Gastrocnemius medialis (tissue), 4 donors: ENCODE measurements at regions not wholly inside any gene's neighbourhood (a gene's known extent, or its start where the extent isn't known, plus 50 kb on each side); places are given as distances from the start of the nearest gene placed in this dataset.

ENCODE experiments used
- ATAC-seq, 2 donors: fragments of 150-250 bp; one replicate each; pipeline ENCODE4 v1.9.1; 2016
- DNase-seq, 2 donors: peaks; one replicate each; pipeline ENCODE4 v3.0.0-alpha.2; 2019
- H3K27ac ChIP-seq, 4 donors: fragments of 200-600 bp; sonication (generic); 1 replicate in 1 of 4; 2 replicates in 3 of 4; pipeline ENCODE4 v1.5.1; 2016 to 2018; ENCODE audit warnings: mild to moderate bottlenecking in 2 of 4, moderate library complexity in 1 of 4
- H3K27me3 ChIP-seq, 3 donors: fragments of 200-600 bp; sonication (generic) in 2 of 3; 1 replicate in 1 of 3; 2 replicates in 2 of 3; pipeline versions ENCODE4 v1.5.1 to v1.6.0; 2016 to 2019; ENCODE audit warnings: mild to moderate bottlenecking in 1 of 3, moderate library complexity in 1 of 3
- H3K36me3 ChIP-seq, 2 donors: fragments of 200-600 bp; sonication (generic) in 1 of 2; one replicate each; pipeline ENCODE4 v1.5.1; 2017 to 2018
- H3K4me1 ChIP-seq, 2 donors: fragments of 200-600 bp; sonication (generic) in 1 of 2; one replicate each; pipeline ENCODE4 v1.5.1; 2016 to 2017; ENCODE audit warnings: mild to moderate bottlenecking in 2 of 2
- H3K4me3 ChIP-seq, 4 donors: fragments of 200-600 bp; sonication (generic) in 3 of 4; 1 replicate in 1 of 4; 2 replicates in 3 of 4; pipeline ENCODE4 v1.5.1; 2016 to 2019; ENCODE audit warnings: mild to moderate bottlenecking in 2 of 4
- H3K9me3 ChIP-seq, 3 donors: fragments of 200-600 bp; sonication (generic) in 2 of 3; 1 replicate in 1 of 3; 2 replicates in 2 of 3; pipeline ENCODE4 v1.5.1; 2016 to 2019
- CTCF ChIP-seq, 5 experiments: fragments of 450-650 bp in 3 of 5; fragments of 200-600 bp in 2 of 5; sonication (generic) in 2 of 5; IDR thresholded peaks in 4 of 5; conservative IDR thresholded peaks in 1 of 5; 1 replicate in 4 of 5; 2 replicates in 1 of 5; pipeline ENCODE4 v1.5.1; 2016 to 2019; ENCODE audit warnings: antibody characterized with exemption in 5 of 5, mild to moderate bottlenecking in 3 of 5, moderate library complexity in 3 of 5
- POLR2A ChIP-seq, 2 donors: fragments of 450-650 bp; IDR thresholded peaks; one replicate each; pipeline ENCODE4 v1.6.1; 2017; ENCODE audit warnings: antibody characterized with exemption in 2 of 2, mild to moderate bottlenecking in 2 of 2, moderate library complexity in 2 of 2
- in situ Hi-C, 4 donors: fragments of 200-750 bp; cut with MboI; loops; one replicate each; pipeline versions ENCODE4 v1.15.0 to v1.8.0; 2017; ENCODE audit warnings: low sequenced_read_pairs in 4 of 4
- intact Hi-C: fragments of 100-400 bp; cut with DNase I; formaldehyde crosslinking; loops from one replicate; pipeline ENCODE4 v1.15.1; 2023; ENCODE audit warnings: low total_unique reads

GRCh38 chr4:152024881-152025280 is 264.1 kb upstream of the GATB start:
- Histone ChIP-seq H3K27me3 (no peaks in the 10 kb centered on the region), H3K4me3 (no peak overlapping the region), H3K27ac (no peak overlapping the region), H3K36me3 (no peaks in the 10 kb centered on the region), H3K9me3 (no peaks in the 10 kb centered on the region), H3K4me1 (no peaks in the 10 kb centered on the region)
- in situ Hi-C loops: no loop called here
- intact Hi-C loops: no loop called here
- DNase-seq: no peak
- no peak for TF ChIP-seq POLR2A (IDR thresholded peaks at IDR 0.05)
- no peak for TF ChIP-seq CTCF (IDR thresholded peaks at IDR 0.05 in 4 of 5, conservative IDR thresholded peaks at IDR 0.05 in 1 of 5)
- no peak for ATAC-seq

- Histone ChIP-seq H3K36me3 (no peaks in the 10 kb centered on the region), H3K27ac (no peak overlapping the region), H3K27me3 (no peaks in the 10 kb centered on the region), H3K4me1 (no peaks in the 10 kb centered on the region), H3K4me3 (no peak overlapping the region), H3K9me3 (no peaks in the 10 kb centered on the region)
- TF ChIP-seq CTCF (IDR thresholded peaks at IDR 0.05 in 4 of 5, conservative IDR thresholded peaks at IDR 0.05 in 1 of 5) (no peak), POLR2A (IDR thresholded peaks at IDR 0.05) (no peak)
- intact Hi-C loops: no loop called here
- no peak for ATAC-seq
- no peak for DNase-seq
- in situ Hi-C loops: no loop called here
These were observed 262.9 kb upstream of the GATB start for GRCh38 chr4:152023674-152024073.

- Histone ChIP-seq H3K4me3 (no peak overlapping the region), H3K36me3 (no peaks in the 10 kb centered on the region), H3K9me3 (no peaks in the 10 kb centered on the region), H3K27ac (no peak overlapping the region), H3K27me3 (no peaks in the 10 kb centered on the region), H3K4me1 (no peaks in the 10 kb centered on the region)
- DNase-seq (no peak), ATAC-seq (no peak)
- TF ChIP-seq CTCF (IDR thresholded peaks at IDR 0.05 in 4 of 5, conservative IDR thresholded peaks at IDR 0.05 in 1 of 5) (no peak), POLR2A (IDR thresholded peaks at IDR 0.05) (no peak)
- intact Hi-C loops (no loop called here), in situ Hi-C loops (no loop called here)
These were observed 261.7 kb upstream of the GATB start for GRCh38 chr4:152022543-152022942.

- ATAC-seq (no peak), DNase-seq (no peak)
- no peak for TF ChIP-seq CTCF (IDR thresholded peaks at IDR 0.05 in 4 of 5, conservative IDR thresholded peaks at IDR 0.05 in 1 of 5)
- no peak for TF ChIP-seq POLR2A (IDR thresholded peaks at IDR 0.05)
- Histone ChIP-seq H3K4me1 (no peaks in the 10 kb centered on the region), H3K36me3 (no peaks in the 10 kb centered on the region), H3K27me3 (no peaks in the 10 kb centered on the region), H3K27ac (no peak overlapping the region), H3K9me3 (no peaks in the 10 kb centered on the region), H3K4me3 (no peak overlapping the region)
- in situ Hi-C loops: no loop called here
- intact Hi-C loops: no loop called here
These were observed 261.1 kb upstream of the GATB start for GRCh38 chr4:152021788-152022438.

- H3K4me3 ChIP-seq: no peak overlapping the region
- H3K36me3 ChIP-seq: no peaks in the 10 kb centered on the region
- H3K27ac ChIP-seq: no peak overlapping the region
- no peak for DNase-seq
- no peaks in the 10 kb centered on the region for H3K27me3 ChIP-seq
- no peaks in the 10 kb centered on the region for H3K4me1 ChIP-seq
- H3K9me3 ChIP-seq: no peaks in the 10 kb centered on the region
- TF ChIP-seq POLR2A (IDR thresholded peaks at IDR 0.05) (no peak), CTCF (IDR thresholded peaks at IDR 0.05 in 4 of 5, conservative IDR thresholded peaks at IDR 0.05 in 1 of 5) (no peak)
- intact Hi-C loops (no loop called here), in situ Hi-C loops (no loop called here)
- ATAC-seq: no peak
These were observed 259.3 kb upstream of the GATB start for GRCh38 chr4:152020073-152020472.
